ENCODE measurements at regions not wholly inside any gene's neighbourhood (a gene's known extent, or its start where the extent isn't known, plus 50 kb on each side); places are given as distances from the start of the nearest gene placed in this dataset.

DNA sequence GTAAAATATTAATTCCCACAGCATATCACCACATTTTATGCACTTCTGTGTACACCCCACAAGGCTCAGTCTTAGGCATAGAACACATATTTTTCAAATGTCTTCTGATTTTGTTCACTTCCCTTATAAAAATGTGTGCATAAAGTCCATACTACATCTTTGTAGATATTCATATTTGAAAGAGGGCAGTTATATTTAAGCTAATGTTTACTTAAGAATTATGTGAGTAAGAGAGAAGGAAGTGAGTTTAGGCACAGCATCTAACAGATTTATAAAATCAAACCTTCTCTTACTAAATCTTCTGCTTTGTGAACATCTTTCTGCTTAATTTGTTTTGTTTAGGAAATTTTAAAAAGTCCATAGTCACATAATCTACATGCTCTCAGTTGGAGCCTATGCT, 648.1 kb downstream of the FSCB start:
- H3K27ac Mint-ChIP-seq = no peak overlapping the region

More for the DNA sequence above, 648.1 kb downstream of the FSCB start:
- TF ChIP-seq, protein P1, sequence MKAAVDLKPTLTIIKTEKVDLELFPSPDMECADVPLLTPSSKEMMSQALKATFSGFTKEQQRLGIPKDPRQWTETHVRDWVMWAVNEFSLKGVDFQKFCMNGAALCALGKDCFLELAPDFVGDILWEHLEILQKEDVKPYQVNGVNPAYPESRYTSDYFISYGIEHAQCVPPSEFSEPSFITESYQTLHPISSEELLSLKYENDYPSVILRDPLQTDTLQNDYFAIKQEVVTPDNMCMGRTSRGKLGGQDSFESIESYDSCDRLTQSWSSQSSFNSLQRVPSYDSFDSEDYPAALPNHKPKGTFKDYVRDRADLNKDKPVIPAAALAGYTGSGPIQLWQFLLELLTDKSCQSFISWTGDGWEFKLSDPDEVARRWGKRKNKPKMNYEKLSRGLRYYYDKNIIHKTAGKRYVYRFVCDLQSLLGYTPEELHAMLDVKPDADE (IDR thresholded peaks at IDR 0.05) = no peak
- TF ChIP-seq EZH2phosphoT487 (IDR thresholded peaks at IDR 0.05; ENCODE audit: unreplicated experiment) = no peak
- no peak for TF ChIP-seq NANOG (IDR thresholded peaks at IDR 0.05; ENCODE audit: borderline replicate concordance)
- TF ChIP-seq, protein P2, sequence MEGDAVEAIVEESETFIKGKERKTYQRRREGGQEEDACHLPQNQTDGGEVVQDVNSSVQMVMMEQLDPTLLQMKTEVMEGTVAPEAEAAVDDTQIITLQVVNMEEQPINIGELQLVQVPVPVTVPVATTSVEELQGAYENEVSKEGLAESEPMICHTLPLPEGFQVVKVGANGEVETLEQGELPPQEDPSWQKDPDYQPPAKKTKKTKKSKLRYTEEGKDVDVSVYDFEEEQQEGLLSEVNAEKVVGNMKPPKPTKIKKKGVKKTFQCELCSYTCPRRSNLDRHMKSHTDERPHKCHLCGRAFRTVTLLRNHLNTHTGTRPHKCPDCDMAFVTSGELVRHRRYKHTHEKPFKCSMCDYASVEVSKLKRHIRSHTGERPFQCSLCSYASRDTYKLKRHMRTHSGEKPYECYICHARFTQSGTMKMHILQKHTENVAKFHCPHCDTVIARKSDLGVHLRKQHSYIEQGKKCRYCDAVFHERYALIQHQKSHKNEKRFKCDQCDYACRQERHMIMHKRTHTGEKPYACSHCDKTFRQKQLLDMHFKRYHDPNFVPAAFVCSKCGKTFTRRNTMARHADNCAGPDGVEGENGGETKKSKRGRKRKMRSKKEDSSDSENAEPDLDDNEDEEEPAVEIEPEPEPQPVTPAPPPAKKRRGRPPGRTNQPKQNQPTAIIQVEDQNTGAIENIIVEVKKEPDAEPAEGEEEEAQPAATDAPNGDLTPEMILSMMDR (conservative IDR thresholded peaks at IDR 0.05; ENCODE audit: low read depth in 2 of 2) = no peak
- TF ChIP-seq, protein P3, sequence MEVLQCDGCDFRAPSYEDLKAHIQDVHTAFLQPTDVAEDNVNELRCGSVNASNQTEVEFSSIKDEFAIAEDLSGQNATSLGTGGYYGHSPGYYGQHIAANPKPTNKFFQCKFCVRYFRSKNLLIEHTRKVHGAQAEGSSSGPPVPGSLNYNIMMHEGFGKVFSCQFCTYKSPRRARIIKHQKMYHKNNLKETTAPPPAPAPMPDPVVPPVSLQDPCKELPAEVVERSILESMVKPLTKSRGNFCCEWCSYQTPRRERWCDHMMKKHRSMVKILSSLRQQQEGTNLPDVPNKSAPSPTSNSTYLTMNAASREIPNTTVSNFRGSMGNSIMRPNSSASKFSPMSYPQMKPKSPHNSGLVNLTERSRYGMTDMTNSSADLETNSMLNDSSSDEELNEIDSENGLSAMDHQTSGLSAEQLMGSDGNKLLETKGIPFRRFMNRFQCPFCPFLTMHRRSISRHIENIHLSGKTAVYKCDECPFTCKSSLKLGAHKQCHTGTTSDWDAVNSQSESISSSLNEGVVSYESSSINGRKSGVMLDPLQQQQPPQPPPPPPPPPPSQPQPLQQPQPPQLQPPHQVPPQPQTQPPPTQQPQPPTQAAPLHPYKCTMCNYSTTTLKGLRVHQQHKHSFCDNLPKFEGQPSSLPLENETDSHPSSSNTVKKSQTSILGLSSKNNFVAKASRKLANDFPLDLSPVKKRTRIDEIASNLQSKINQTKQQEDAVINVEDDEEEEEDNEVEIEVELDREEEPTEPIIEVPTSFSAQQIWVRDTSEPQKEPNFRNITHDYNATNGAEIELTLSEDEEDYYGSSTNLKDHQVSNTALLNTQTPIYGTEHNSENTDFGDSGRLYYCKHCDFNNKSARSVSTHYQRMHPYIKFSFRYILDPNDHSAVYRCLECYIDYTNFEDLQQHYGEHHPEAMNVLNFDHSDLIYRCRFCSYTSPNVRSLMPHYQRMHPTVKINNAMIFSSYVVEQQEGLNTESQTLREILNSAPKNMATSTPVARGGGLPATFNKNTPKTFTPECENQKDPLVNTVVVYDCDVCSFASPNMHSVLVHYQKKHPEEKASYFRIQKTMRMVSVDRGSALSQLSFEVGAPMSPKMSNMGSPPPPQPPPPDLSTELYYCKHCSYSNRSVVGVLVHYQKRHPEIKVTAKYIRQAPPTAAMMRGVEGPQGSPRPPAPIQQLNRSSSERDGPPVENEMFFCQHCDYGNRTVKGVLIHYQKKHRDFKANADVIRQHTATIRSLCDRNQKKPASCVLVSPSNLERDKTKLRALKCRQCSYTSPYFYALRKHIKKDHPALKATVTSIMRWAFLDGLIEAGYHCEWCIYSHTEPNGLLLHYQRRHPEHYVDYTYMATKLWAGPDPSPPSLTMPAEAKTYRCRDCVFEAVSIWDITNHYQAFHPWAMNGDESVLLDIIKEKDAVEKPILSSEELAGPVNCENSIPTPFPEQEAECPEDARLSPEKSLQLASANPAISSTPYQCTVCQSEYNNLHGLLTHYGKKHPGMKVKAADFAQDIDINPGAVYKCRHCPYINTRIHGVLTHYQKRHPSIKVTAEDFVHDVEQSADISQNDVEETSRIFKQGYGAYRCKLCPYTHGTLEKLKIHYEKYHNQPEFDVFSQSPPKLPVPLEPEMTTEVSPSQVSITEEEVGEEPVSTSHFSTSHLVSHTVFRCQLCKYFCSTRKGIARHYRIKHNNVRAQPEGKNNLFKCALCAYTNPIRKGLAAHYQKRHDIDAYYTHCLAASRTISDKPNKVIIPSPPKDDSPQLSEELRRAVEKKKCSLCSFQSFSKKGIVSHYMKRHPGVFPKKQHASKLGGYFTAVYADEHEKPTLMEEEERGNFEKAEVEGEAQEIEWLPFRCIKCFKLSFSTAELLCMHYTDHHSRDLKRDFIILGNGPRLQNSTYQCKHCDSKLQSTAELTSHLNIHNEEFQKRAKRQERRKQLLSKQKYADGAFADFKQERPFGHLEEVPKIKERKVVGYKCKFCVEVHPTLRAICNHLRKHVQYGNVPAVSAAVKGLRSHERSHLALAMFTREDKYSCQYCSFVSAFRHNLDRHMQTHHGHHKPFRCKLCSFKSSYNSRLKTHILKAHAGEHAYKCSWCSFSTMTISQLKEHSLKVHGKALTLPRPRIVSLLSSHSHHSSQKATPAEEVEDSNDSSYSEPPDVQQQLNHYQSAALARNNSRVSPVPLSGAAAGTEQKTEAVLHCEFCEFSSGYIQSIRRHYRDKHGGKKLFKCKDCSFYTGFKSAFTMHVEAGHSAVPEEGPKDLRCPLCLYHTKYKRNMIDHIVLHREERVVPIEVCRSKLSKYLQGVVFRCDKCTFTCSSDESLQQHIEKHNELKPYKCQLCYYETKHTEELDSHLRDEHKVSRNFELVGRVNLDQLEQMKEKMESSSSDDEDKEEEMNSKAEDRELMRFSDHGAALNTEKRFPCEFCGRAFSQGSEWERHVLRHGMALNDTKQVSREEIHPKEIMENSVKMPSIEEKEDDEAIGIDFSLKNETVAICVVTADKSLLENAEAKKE (CRISPR knock-in tag; IDR thresholded peaks at IDR 0.05) = no peak
- TF ChIP-seq CREB1 (CRISPR knock-in tag; IDR thresholded peaks at IDR 0.05; ENCODE audit: low read depth) = no peak
- Histone ChIP-seq H3K4me2 (no peak overlapping the region), H4K20me1 (replicated peaks; ENCODE audit: insufficient read depth) (no peaks in the 10 kb centered on the region), H3K36me3 (ENCODE audit: insufficient read depth) (no peaks in the 10 kb centered on the region), H3K4me3 (no peak overlapping the region), H3K4me1 (ENCODE audit: insufficient read depth) (peaks cover 11% of the 10 kb centered on the region; the same call in 1 of the 2 replicates), H3F3A (replicated peaks; ENCODE audit: low read depth) (no peaks in the 10 kb centered on the region), H2AFZ (no peak overlapping the region), H3K79me2 (replicated peaks; ENCODE audit: insufficient read depth) (no peaks in the 10 kb centered on the region), H3K9me2 (ENCODE audit: insufficient read depth) (no peaks in the 10 kb centered on the region; the same call in 1 of the 2 replicates), H3K27ac (ENCODE audit: low read depth) (no peak overlapping the region), H3K27me3 (ENCODE audit: insufficient read depth) (no peaks in the 10 kb centered on the region)
- ATAC-seq (no peak), DNase-seq (ENCODE audit: low spot score) (no peak)
- peaks cover 9% of the 10 kb centered on the region; the same call in 2 of the 3 replicates for H3K4me1 Mint-ChIP-seq
- no peak overlapping the region for H3K4me3 Mint-ChIP-seq
- H3K36me3 Mint-ChIP-seq (ENCODE audit: low read depth) = peaks cover 9% of the 10 kb centered on the region; the same call in 2 of the 3 replicates
- no peaks in the 10 kb centered on the region for H3K27me3 Mint-ChIP-seq (ENCODE audit: insufficient read depth, low read depth, poor library complexity)
- H3K9me3 Mint-ChIP-seq = no peaks in the 10 kb centered on the region; the same call in 1 of the 3 replicates

Measured in GM23338 (cell line).